GM18858 (cell line): ENCODE measurements at regions not wholly inside any gene's neighbourhood (a gene's known extent, or its start where the extent isn't known, plus 50 kb on each side); places are given as distances from the start of the nearest gene placed in this dataset.
"Not testable (repeated sequence)": the region's sequence is repeated elsewhere in the genome, so short reads cannot be mapped to it uniquely, and the experiment has no call there.

Experiments used
- ATAC-seq: cut with Tn5 transposase; IDR thresholded peaks from one replicate; pipeline ENCODE4 v1.9.1; 2021; ENCODE audit not compliant: unreplicated experiment

GRCh38 chr3:146382386-146382785 is 87.0 kb downstream of the PLSCR2 start:
- ATAC-seq = no peak

DNA sequence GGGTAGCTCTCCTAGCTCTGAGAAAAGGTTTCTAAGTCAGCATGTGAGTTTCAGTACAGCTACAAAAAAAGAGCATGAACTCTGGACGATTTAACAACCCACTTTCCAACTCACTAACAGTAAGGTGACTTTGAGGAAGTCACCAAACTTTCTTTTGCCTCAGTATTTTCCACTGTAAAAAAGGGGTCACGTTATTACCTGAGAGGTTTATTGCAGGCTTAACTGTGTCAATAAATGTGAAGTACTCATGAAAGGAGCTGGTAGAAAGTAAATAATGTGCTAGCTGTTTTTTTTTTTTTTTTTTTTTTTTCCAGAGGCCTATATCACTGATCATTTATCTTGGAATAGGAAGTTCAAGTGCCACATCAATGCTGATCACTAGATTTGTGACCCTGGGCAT is 89.3 kb downstream of the PLSCR2 start:
- no peak for ATAC-seq

GRCh38 chr3:146375219-146375618 is 94.1 kb downstream of the PLSCR2 start:
- no peak for ATAC-seq

DNA sequence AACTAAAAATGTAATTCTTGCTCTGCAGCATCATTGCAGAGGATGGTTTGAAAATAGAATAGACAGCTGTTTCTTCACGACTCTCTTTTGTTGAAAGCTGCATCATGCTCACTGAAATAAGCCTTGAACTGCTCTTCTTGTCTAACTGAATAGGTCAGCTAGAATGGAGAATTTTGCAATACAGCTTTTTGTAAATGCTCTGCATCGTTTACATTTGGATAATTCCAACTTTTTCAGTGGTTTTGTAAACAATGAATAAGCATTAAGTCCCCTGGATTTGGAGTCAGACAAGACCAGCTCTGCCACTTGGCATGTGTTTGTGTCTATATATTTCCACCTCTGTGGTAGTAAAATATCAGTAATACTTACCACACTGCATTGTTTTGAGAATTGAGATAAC is 95.2 kb downstream of the PLSCR2 start:
- ATAC-seq = no peak

GRCh38 chr3:146371902-146372301 is 97.5 kb downstream of the PLSCR2 start:
- ATAC-seq = no peak

GRCh38 chr3:146368882-146369523 is 100.4 kb downstream of the PLSCR2 start:
- ATAC-seq = no peak

GRCh38 chr3:146359841-146360240 is 108.9 kb upstream of the PLSCR4 start:
- ATAC-seq = no peak

GRCh38 chr3:146354421-146354820 is 103.5 kb upstream of the PLSCR4 start:
- ATAC-seq = not testable (repeated sequence)

DNA sequence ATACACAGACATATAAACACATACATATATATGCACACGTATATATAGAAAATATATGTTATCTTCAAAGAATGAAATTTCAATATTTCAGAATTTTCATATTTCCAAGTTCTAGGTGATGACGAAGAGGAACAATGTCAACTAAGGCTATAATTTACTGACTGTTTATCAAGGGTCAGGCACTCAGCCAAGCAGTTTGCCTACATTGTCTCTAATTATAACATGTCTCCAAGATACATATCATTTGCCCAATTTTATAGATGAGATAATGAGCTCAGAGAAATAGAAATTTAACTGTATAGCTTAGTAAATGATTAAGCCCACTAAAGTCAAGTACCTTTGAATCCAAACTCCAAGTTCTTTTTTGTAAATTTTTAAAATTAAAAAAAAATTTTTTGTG is 99.9 kb upstream of the PLSCR4 start:
- ATAC-seq = no peak

DNA sequence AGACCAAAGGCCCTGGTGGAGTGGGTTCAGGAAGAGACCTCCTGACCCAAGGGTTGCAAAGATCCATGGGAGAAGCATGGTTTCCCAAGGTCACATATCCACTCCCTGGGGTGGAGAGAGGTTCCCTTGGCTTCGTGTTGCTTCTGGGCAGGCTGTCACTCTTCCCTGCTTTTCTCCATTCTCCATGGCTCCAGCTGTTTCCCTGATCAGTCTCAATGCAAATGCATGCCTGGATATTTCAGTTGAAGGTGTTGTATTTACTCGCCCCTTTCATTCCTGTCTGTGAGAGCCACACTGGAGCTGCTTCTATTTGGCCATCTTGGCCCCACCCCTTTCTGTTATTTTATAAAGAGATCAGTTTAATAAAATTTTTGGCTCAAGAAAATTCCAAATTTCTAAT is 95.0 kb upstream of the PLSCR4 start:
- ATAC-seq = no peak

DNA sequence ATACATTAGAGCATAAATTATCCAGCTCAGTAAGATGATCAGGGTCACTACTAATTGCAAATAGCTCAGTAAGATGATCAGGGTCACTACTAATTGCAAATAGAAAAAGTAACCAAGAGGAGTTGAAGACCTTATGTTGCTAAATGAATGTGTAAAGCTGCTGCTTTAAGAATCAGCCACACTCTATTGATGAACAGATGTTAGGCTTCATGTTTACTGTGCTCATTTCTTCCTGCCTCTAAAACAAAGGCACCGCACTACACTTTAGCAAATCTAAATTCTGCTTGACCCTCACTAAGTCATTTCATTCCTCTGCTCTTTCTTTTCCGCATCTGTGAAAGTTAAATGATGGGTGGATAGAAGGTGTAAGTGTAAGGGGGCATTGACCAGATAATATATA is 92.6 kb upstream of the PLSCR4 start:
- ATAC-seq = no peak

DNA sequence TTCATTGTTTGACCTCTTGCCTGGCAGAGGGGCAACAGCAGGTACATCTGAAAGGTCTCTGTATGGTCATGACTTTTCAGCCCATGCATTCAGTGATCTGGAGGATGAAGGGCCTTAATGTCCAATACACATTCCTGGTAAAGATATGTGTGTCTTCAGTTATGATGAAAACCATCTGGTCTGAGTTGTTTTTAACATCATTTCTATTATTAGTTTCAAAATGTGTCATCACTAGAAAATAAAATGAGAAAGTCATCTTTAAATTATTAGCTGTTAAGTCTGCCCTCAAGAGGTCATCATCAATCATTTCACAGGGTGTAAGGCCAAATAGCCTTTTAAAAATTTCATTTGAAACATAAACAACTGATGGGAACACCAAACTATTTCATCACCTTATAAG is 92.1 kb upstream of the PLSCR4 start:
- no peak for ATAC-seq

GRCh38 chr3:146339349-146339748 is 88.4 kb upstream of the PLSCR4 start:
- no peak for ATAC-seq

DNA sequence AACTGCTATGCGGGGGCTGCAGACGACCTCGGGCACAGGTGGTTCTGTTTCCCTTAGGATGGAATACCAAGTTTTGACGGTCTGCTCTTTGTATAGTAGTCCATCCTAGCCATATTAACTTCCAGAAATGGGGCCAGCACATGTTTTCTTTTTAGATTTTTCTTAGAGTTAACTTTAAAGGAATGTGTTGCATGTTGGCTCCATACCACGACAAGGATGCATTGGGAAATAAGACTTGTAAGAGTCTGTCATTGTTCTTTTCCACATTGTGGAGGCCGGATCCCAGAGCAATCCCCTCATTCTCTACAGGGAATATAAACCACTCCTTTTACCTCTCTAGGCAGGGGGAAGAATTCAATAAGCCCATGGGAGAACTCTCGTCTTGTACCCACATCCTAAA is 87.1 kb upstream of the PLSCR4 start:
- no peak for ATAC-seq

DNA sequence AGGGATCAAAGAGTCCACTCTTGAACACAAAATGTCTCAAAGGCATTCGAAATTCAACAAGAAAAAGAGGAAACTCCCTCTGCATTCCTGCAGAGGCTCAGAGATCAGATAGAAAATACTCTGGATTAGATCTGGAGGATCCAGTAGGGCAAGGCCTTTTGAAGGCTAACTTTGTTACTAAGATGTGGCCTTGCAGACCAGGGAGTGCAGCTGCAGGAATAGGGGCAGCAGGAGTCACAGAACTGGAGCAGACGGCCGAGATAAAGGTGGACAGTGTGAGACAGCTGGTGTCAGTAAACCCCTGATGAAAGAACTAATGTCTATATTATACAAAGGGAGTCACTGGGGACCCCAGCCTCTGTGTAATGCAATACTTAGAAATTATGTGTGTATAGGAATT is 84.5 kb upstream of the PLSCR4 start:
- ATAC-seq = no peak

- ATAC-seq = no peak
Measured at GRCh38 chr3:146334151-146334550, 83.2 kb upstream of the PLSCR4 start.

DNA sequence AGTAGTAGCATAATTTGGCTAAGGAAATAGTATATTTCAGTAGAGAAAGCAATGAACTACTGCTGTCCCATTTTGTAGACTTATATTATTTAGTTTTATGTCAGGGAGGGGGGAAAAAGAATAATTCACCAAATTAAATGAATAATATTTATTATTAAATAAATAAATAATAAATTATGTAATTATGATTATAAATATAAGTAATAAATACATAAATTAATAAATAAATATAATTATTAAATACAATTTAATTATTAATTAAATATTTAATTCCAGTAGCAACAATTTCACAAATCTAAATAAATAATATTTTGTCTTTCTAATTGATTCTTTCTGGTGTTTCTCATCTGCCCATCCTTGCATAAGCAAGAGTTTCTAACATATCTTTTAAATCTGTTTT is 81.1 kb upstream of the PLSCR4 start:
- no peak for ATAC-seq

- no peak for ATAC-seq
Measured at GRCh38 chr3:146326875-146327543, 76.1 kb upstream of the PLSCR4 start.

GRCh38 chr3:146325170-146325569 is 74.3 kb upstream of the PLSCR4 start:
- ATAC-seq = no peak

DNA sequence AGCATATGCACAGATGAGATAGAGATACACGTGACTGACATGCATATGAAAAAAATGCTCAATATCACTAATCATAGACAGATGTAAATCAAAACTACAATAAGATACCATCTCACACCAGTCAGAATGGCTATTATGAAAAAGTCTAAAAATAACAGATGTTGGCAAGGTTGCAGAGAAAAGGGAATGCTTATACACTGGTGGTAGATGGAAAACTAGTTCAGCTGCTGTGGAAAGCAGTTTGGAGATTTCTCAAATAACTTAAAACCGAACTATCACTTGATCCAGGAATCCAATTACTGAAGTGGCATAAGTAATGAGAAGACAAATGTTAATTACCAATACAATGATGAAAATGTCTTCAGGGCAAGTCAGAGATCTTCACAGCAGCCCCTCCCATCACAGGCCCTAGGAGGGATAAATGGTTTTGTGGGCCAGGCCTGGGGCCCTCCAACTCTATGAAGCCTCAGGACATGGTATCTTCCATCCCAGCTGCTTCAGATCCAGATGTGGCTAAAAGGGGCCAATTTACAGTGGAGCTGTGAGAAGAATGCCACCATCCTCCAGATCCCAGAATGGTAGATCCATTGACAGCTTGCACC is 71.4 kb upstream of the PLSCR4 start:
- no peak for ATAC-seq

GRCh38 chr3:146314871-146315270 is 64.0 kb upstream of the PLSCR4 start:
- ATAC-seq = no peak

GRCh38 chr3:146313746-146314111 is 62.8 kb upstream of the PLSCR4 start:
- ATAC-seq = peak; percentile 44
